ENCODE measurements at regions not wholly inside any gene's neighbourhood (a gene's known extent, or its start where the extent isn't known, plus 50 kb on each side); places are given as distances from the start of the nearest gene placed in this dataset.

DNA sequence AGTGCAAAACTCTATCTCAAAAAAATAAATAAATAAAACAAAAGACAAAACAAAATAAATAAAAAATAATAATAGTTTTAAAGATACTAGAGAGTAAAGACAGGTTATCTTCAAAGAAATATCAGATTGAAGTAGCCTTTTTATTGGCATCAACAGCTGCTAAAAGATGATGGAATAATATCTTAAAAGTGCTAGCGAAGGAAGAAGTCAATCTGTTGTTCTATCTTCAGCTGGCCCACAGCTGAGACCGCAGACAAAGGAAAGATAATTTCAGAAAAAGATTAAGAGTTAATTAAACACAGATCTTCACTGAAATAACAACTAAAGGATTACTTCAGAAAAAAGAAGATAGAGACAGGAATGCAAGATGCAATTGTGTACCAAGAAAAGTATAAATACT lies 130.2 kb upstream of the PKDCC start:
- TF ChIP-seq, protein P1, sequence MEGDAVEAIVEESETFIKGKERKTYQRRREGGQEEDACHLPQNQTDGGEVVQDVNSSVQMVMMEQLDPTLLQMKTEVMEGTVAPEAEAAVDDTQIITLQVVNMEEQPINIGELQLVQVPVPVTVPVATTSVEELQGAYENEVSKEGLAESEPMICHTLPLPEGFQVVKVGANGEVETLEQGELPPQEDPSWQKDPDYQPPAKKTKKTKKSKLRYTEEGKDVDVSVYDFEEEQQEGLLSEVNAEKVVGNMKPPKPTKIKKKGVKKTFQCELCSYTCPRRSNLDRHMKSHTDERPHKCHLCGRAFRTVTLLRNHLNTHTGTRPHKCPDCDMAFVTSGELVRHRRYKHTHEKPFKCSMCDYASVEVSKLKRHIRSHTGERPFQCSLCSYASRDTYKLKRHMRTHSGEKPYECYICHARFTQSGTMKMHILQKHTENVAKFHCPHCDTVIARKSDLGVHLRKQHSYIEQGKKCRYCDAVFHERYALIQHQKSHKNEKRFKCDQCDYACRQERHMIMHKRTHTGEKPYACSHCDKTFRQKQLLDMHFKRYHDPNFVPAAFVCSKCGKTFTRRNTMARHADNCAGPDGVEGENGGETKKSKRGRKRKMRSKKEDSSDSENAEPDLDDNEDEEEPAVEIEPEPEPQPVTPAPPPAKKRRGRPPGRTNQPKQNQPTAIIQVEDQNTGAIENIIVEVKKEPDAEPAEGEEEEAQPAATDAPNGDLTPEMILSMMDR (IDR thresholded peaks at IDR 0.05), result no peak
- no peak for TF ChIP-seq EZH2 (IDR thresholded peaks at IDR 0.05)

Measured in neural progenitor cell (in vitro differentiated cells).